ENCODE measurements at regions not wholly inside any gene's neighbourhood (a gene's known extent, or its start where the extent isn't known, plus 50 kb on each side); places are given as distances from the start of the nearest gene placed in this dataset.

DNA sequence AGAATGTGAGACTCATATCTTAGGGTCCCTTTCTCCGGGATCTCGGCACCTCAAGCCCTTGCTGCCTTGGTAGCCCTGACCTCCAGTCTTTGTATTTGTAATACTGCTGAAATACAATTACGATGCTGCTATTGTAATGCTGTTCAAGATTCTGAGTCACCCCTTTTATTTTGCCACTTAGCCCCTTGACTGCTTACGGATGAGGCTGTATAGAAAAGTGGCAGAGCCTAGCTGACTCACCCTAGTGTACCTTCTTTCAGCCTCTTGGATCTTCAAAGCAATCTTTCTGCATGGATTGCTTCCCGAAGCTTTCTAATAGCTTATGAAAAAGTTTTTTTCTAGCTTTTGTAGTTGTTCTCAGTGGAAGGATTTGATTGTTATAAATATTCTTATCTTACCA is 187.9 kb downstream of the KCNJ2 start:
- DNase-seq = no peak
- Mint-ChIP-seq H3K27ac (ENCODE audit: unreplicated experiment) (no peak overlapping the region), H3K4me1 (ENCODE audit: low read depth, unreplicated experiment) (no peaks in the 10 kb centered on the region), H3K9me3 (ENCODE audit: low read depth, unreplicated experiment) (peaks cover 5% of the 10 kb centered on the region), H3K27me3 (ENCODE audit: unreplicated experiment) (no peaks in the 10 kb centered on the region), H3K36me3 (ENCODE audit: insufficient read depth, unreplicated experiment) (no peaks in the 10 kb centered on the region), H3K4me3 (ENCODE audit: low read depth, unreplicated experiment) (no peak overlapping the region)
- intact Hi-C loops (cut with micrococcal nuclease; ENCODE audit: unreplicated experiment) = no loop called here
- BruUV-seq (replicated peaks) = no TSS peak
- CTCF ChIA-PET = no interaction called here
- TF ChIP-seq, protein P1, sequence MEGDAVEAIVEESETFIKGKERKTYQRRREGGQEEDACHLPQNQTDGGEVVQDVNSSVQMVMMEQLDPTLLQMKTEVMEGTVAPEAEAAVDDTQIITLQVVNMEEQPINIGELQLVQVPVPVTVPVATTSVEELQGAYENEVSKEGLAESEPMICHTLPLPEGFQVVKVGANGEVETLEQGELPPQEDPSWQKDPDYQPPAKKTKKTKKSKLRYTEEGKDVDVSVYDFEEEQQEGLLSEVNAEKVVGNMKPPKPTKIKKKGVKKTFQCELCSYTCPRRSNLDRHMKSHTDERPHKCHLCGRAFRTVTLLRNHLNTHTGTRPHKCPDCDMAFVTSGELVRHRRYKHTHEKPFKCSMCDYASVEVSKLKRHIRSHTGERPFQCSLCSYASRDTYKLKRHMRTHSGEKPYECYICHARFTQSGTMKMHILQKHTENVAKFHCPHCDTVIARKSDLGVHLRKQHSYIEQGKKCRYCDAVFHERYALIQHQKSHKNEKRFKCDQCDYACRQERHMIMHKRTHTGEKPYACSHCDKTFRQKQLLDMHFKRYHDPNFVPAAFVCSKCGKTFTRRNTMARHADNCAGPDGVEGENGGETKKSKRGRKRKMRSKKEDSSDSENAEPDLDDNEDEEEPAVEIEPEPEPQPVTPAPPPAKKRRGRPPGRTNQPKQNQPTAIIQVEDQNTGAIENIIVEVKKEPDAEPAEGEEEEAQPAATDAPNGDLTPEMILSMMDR (IDR thresholded peaks at IDR 0.05; ENCODE audit: unreplicated experiment) = no peak

DNA sequence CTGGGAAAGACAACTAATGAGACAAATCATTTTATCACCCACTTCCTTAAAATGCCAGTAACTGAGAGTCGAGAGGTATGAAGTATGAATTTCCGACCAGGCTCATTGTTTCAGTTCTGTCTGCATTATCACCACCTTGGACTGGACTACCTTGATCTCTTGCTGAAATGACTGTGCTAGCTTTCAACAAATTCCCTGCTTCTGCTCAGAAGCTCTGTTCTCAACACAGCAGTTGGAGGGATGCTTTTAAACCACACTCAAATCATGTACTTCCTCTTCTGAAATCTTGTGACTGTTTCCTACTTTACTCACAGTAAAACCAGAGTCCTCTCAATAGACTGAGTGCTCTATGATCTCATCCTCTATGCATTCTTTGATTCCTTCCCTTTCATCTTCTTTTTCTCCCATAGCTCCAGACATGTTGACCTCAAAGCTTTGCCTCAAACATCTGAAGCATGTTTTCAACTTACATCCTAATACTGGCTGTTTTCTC is 195.8 kb downstream of the KCNJ2 start:
- Mint-ChIP-seq H3K27ac (ENCODE audit: unreplicated experiment) (no peak overlapping the region), H3K9me3 (ENCODE audit: low read depth, unreplicated experiment) (peaks cover 15% of the 10 kb centered on the region), H3K4me1 (ENCODE audit: low read depth, unreplicated experiment) (no peaks in the 10 kb centered on the region), H3K27me3 (ENCODE audit: unreplicated experiment) (no peaks in the 10 kb centered on the region), H3K36me3 (ENCODE audit: insufficient read depth, unreplicated experiment) (no peaks in the 10 kb centered on the region), H3K4me3 (ENCODE audit: low read depth, unreplicated experiment) (no peak overlapping the region)
- DNase-seq = no peak
- TF ChIP-seq, protein P1 (IDR thresholded peaks at IDR 0.05; ENCODE audit: unreplicated experiment) = no peak
- intact Hi-C loops (cut with micrococcal nuclease; ENCODE audit: unreplicated experiment) = no loop called here
- CTCF ChIA-PET = no interaction called here
- BruUV-seq (replicated peaks) = no TSS peak

DNA sequence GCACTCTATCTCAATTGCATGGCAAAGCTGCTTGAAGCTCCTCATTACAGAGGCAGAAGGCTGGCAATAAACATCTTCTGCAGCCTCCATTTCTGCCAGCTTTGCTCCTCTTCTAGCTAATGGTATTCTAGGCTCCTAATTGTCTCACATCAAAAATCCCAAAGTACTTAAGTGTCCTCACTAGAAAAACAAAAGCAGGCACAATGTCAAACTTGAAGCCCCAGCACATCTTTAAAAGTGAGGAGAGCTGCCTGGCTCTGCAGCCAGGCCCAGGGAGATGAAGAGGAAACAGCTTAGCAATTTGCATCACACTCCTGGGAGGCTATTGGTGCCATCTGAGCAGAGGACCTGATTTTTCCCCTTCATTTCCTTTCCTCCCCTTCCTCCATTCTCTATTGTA is 197.1 kb downstream of the KCNJ2 start:
- intact Hi-C loops (cut with micrococcal nuclease; ENCODE audit: unreplicated experiment) = no loop called here
- Mint-ChIP-seq H3K4me1 (ENCODE audit: low read depth, unreplicated experiment) (no peaks in the 10 kb centered on the region), H3K4me3 (ENCODE audit: low read depth, unreplicated experiment) (no peak overlapping the region), H3K9me3 (ENCODE audit: low read depth, unreplicated experiment) (peaks cover 15% of the 10 kb centered on the region), H3K36me3 (ENCODE audit: insufficient read depth, unreplicated experiment) (no peaks in the 10 kb centered on the region), H3K27me3 (ENCODE audit: unreplicated experiment) (no peaks in the 10 kb centered on the region), H3K27ac (ENCODE audit: unreplicated experiment) (no peak overlapping the region)
- TF ChIP-seq, protein P1 (IDR thresholded peaks at IDR 0.05; ENCODE audit: unreplicated experiment) = no peak
- CTCF ChIA-PET = interaction anchor here (0.6 kb wide), 1 partner anchor 35 kb away, joined by 4 read pairs; no protein-coding TSS in a partner anchor
- DNase-seq = no peak
- BruUV-seq (replicated peaks) = no TSS peak

DNA sequence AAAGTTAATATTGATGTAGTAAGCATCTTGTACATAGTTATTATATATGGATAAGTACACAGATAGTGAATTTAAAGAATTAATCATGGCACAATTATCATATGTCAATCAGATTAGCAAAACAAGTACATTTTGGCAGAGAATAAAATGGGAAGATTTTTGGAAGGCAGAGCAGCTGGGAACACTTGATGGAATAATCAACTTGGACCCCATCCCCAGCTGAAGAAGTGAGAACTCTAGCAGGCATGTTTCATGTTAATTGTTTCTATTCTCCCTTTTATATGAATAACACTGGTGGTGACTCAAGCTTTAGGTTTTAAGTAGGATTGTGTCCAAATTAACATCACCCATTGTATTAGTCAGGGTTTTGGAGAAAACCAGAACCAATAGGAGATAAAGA is 198.7 kb downstream of the KCNJ2 start:
- Mint-ChIP-seq H3K36me3 (ENCODE audit: insufficient read depth, unreplicated experiment) (no peaks in the 10 kb centered on the region), H3K27ac (ENCODE audit: unreplicated experiment) (no peak overlapping the region), H3K27me3 (ENCODE audit: unreplicated experiment) (no peaks in the 10 kb centered on the region), H3K4me3 (ENCODE audit: low read depth, unreplicated experiment) (no peak overlapping the region), H3K9me3 (ENCODE audit: low read depth, unreplicated experiment) (peaks cover 17% of the 10 kb centered on the region), H3K4me1 (ENCODE audit: low read depth, unreplicated experiment) (no peaks in the 10 kb centered on the region)
- BruUV-seq (replicated peaks) = no TSS peak
- no peak for DNase-seq
- intact Hi-C loops (cut with micrococcal nuclease; ENCODE audit: unreplicated experiment) = no loop called here
- CTCF ChIA-PET = no interaction called here
- TF ChIP-seq, protein P1 (IDR thresholded peaks at IDR 0.05; ENCODE audit: unreplicated experiment) = no peak
